ENCODE measurements at regions not wholly inside any gene's neighbourhood (a gene's known extent, or its start where the extent isn't known, plus 50 kb on each side); places are given as distances from the start of the nearest gene placed in this dataset.

DNA sequence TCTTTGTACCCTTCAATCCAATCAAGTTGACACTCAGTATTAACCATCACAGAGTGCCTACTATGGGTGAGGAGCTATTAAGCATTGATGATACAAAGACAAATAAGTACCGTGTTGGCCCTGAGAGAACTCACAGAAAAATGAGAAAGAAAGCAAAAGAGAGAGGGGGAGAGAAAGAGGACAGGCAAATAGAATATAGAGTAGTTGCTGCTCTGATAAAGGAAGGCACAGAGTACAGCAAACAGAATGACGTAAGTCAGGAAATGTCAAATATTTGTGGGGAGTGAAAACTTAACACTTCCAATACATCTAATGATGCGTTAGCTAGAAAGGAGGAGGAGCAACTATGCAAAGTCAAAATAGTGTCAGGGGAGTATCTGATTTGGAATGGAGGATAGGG, 320.6 kb upstream of the KCNH8 start:
- Histone ChIP-seq H3K4me1 (ENCODE audit: control insufficient read depth in 1 of 2, insufficient read depth in 2 of 2, low read length in 2 of 2) (no peaks in the 10 kb centered on the region), H2AK5ac (ENCODE audit: low read length) (no peak overlapping the region), H4K91ac (ENCODE audit: low read depth, low read length) (no peak overlapping the region), H4K12ac (ENCODE audit: low read depth, low read length) (no peak overlapping the region), H3K4me3 (ENCODE audit: low read depth, low read length) (no peak overlapping the region), H4K8ac (ENCODE audit: low read depth, low read length) (no peak overlapping the region), H3K4ac (ENCODE audit: low read depth, low read length) (no peak overlapping the region), H2BK120ac (ENCODE audit: insufficient read depth, low read length, poor library complexity) (no peak overlapping the region), H3K27me3 (ENCODE audit: insufficient read depth, low read length) (no peaks in the 10 kb centered on the region), H3K79me1 (ENCODE audit: low read length) (no peaks in the 10 kb centered on the region), H3K36me3 (ENCODE audit: control insufficient read depth in 1 of 2, insufficient read depth in 2 of 2, low read length in 2 of 2) (no peaks in the 10 kb centered on the region), H3K9ac (ENCODE audit: low read length) (no peak overlapping the region), H2BK5ac (ENCODE audit: low read depth, low read length, poor library complexity) (no peak overlapping the region), H2AFZ (ENCODE audit: insufficient read depth, low read length, poor library complexity) (no peak overlapping the region), H3K9me3 (ENCODE audit: insufficient read depth, low read depth, low read length) (no peaks in the 10 kb centered on the region), H3K79me2 (ENCODE audit: control insufficient read depth, insufficient read depth, low read length, poor library complexity) (no peaks in the 10 kb centered on the region), H3K27ac (ENCODE audit: low read depth, low read length) (no peak overlapping the region), H3K14ac (ENCODE audit: low read length) (no peak overlapping the region), H2BK12ac (ENCODE audit: low read length) (no peak overlapping the region), H3K23ac (ENCODE audit: low read length) (no peak overlapping the region), H3K18ac (ENCODE audit: low read length) (no peak overlapping the region), H3K4me2 (ENCODE audit: low read length) (no peak overlapping the region)
- no peak for DNase-seq
- WGBS (ENCODE audit: extremely low coverage, insufficient coverage, insufficient read length) = no CpG with 5 or more reads among the region's 3 CpGs

DNA sequence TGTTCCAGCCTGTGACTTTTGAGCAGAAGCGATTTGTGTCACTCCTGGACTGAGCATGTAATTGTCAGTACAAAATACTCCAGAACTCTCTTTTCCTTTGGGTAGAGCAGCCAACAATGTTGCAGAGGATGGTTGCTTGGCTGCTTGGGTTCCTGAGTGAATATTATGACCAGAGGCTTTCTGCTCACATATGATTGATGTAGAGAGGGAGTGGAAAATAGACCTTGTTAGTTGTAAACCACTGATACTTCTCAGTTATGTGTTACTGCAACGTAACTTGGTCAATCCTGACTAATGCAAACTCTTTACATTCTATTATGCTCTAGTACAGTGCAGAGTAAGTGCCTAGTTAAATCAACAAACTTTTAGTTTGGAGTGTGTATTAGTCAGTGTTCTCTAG, 322.6 kb upstream of the KCNH8 start:
- Histone ChIP-seq H4K8ac (ENCODE audit: low read depth, low read length) (no peak overlapping the region), H2BK120ac (ENCODE audit: insufficient read depth, low read length, poor library complexity) (no peak overlapping the region), H3K9ac (ENCODE audit: low read length) (no peak overlapping the region), H4K12ac (ENCODE audit: low read depth, low read length) (no peak overlapping the region), H3K4me2 (ENCODE audit: low read length) (no peak overlapping the region), H3K18ac (ENCODE audit: low read length) (no peak overlapping the region), H3K4me1 (ENCODE audit: control insufficient read depth in 1 of 2, insufficient read depth in 2 of 2, low read length in 2 of 2) (no peaks in the 10 kb centered on the region), H3K79me1 (ENCODE audit: low read length) (no peaks in the 10 kb centered on the region), H2BK5ac (ENCODE audit: low read depth, low read length, poor library complexity) (no peak overlapping the region), H3K9me3 (ENCODE audit: insufficient read depth, low read depth, low read length) (no peaks in the 10 kb centered on the region), H3K4ac (ENCODE audit: low read depth, low read length) (no peak overlapping the region), H2BK12ac (ENCODE audit: low read length) (no peak overlapping the region), H4K91ac (ENCODE audit: low read depth, low read length) (no peak overlapping the region), H2AK5ac (ENCODE audit: low read length) (no peak overlapping the region), H3K14ac (ENCODE audit: low read length) (no peak overlapping the region), H3K27me3 (ENCODE audit: insufficient read depth, low read length) (no peaks in the 10 kb centered on the region), H3K4me3 (ENCODE audit: low read depth, low read length) (no peak overlapping the region), H3K36me3 (ENCODE audit: control insufficient read depth in 1 of 2, insufficient read depth in 2 of 2, low read length in 2 of 2) (no peaks in the 10 kb centered on the region), H2AFZ (ENCODE audit: insufficient read depth, low read length, poor library complexity) (no peak overlapping the region), H3K23ac (ENCODE audit: low read length) (no peak overlapping the region), H3K79me2 (ENCODE audit: control insufficient read depth, insufficient read depth, low read length, poor library complexity) (no peaks in the 10 kb centered on the region), H3K27ac (ENCODE audit: low read depth, low read length) (no peak overlapping the region)
- no peak for DNase-seq
- no CpG with 5 or more reads among the region's 2 CpGs for WGBS (ENCODE audit: extremely low coverage, insufficient coverage, insufficient read length)

DNA sequence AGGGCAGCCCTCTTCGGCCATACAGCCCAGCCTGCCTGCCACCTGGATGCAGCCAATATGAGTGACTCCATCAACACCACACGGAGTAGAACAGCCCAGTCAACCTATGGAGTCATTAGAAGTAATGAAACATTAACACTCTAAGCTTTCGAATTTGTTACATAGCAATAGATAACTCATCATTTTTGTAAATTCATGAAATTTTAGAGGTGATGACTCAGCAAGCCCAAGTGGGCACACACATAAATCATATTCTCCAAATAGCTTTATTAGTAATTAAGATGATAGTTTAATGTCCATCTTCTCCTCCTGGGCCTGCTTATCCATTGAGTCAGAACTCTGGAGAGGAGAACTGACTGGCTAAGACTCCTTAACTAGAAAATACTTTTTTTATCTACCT, 335.0 kb upstream of the KCNH8 start:
- Histone ChIP-seq H4K8ac (ENCODE audit: low read depth, low read length) (no peak overlapping the region), H3K18ac (ENCODE audit: low read length) (no peak overlapping the region), H3K4me3 (ENCODE audit: low read depth, low read length) (no peak overlapping the region), H3K4me2 (ENCODE audit: low read length) (no peak overlapping the region), H2AFZ (ENCODE audit: insufficient read depth, low read length, poor library complexity) (no peak overlapping the region), H3K79me1 (ENCODE audit: low read length) (no peaks in the 10 kb centered on the region), H2BK12ac (ENCODE audit: low read length) (no peak overlapping the region), H3K4ac (ENCODE audit: low read depth, low read length) (no peak overlapping the region), H3K36me3 (ENCODE audit: control insufficient read depth in 1 of 2, insufficient read depth in 2 of 2, low read length in 2 of 2) (no peaks in the 10 kb centered on the region), H4K12ac (ENCODE audit: low read depth, low read length) (no peak overlapping the region), H2AK5ac (ENCODE audit: low read length) (no peak overlapping the region), H3K9ac (ENCODE audit: low read length) (no peak overlapping the region), H2BK5ac (ENCODE audit: low read depth, low read length, poor library complexity) (no peak overlapping the region), H3K14ac (ENCODE audit: low read length) (no peak overlapping the region), H3K79me2 (ENCODE audit: control insufficient read depth, insufficient read depth, low read length, poor library complexity) (no peaks in the 10 kb centered on the region), H4K91ac (ENCODE audit: low read depth, low read length) (no peak overlapping the region), H3K4me1 (ENCODE audit: control insufficient read depth in 1 of 2, insufficient read depth in 2 of 2, low read length in 2 of 2) (no peaks in the 10 kb centered on the region), H3K27me3 (ENCODE audit: insufficient read depth, low read length) (no peaks in the 10 kb centered on the region), H2BK120ac (ENCODE audit: insufficient read depth, low read length, poor library complexity) (no peak overlapping the region), H3K23ac (ENCODE audit: low read length) (no peak overlapping the region), H3K27ac (ENCODE audit: low read depth, low read length) (no peak overlapping the region), H3K9me3 (ENCODE audit: insufficient read depth, low read depth, low read length) (no peaks in the 10 kb centered on the region)
- WGBS (ENCODE audit: extremely low coverage, insufficient coverage, insufficient read length) = no CpG with 5 or more reads among the region's 3 CpGs
- no peak for DNase-seq

DNA sequence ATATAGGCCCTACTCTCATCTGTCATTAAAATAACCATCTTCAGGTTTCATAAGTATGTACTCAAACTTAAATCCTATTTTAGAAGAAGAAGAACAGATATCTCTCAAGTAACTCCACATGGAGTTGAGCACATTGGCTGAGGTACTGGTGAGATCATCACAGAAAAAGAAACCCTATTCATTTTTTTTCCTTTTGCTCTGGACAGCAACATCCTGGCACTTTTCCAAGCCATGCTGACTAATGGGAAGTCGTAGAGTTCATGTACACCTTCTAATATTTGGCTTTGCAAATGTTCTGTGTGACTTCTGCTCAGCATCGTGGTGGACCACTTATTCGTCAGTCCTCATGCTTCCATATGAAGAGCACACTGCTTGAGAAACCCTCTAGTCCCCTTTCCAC, 336.0 kb upstream of the KCNH8 start:
- Histone ChIP-seq H3K79me1 (ENCODE audit: low read length) (no peaks in the 10 kb centered on the region), H2BK12ac (ENCODE audit: low read length) (no peak overlapping the region), H3K4me2 (ENCODE audit: low read length) (no peak overlapping the region), H3K23ac (ENCODE audit: low read length) (no peak overlapping the region), H3K4me3 (ENCODE audit: low read depth, low read length) (no peak overlapping the region), H3K9ac (ENCODE audit: low read length) (no peak overlapping the region), H3K27me3 (ENCODE audit: insufficient read depth, low read length) (no peaks in the 10 kb centered on the region), H2BK120ac (ENCODE audit: insufficient read depth, low read length, poor library complexity) (no peak overlapping the region), H3K79me2 (ENCODE audit: control insufficient read depth, insufficient read depth, low read length, poor library complexity) (no peaks in the 10 kb centered on the region), H3K4ac (ENCODE audit: low read depth, low read length) (no peak overlapping the region), H3K27ac (ENCODE audit: low read depth, low read length) (no peak overlapping the region), H2AFZ (ENCODE audit: insufficient read depth, low read length, poor library complexity) (no peak overlapping the region), H2AK5ac (ENCODE audit: low read length) (no peak overlapping the region), H4K12ac (ENCODE audit: low read depth, low read length) (no peak overlapping the region), H2BK5ac (ENCODE audit: low read depth, low read length, poor library complexity) (no peak overlapping the region), H4K91ac (ENCODE audit: low read depth, low read length) (no peak overlapping the region), H3K36me3 (ENCODE audit: control insufficient read depth in 1 of 2, insufficient read depth in 2 of 2, low read length in 2 of 2) (no peaks in the 10 kb centered on the region), H3K18ac (ENCODE audit: low read length) (no peak overlapping the region), H3K9me3 (ENCODE audit: insufficient read depth, low read depth, low read length) (no peaks in the 10 kb centered on the region), H3K4me1 (ENCODE audit: control insufficient read depth in 1 of 2, insufficient read depth in 2 of 2, low read length in 2 of 2) (no peaks in the 10 kb centered on the region), H4K8ac (ENCODE audit: low read depth, low read length) (no peak overlapping the region), H3K14ac (ENCODE audit: low read length) (no peak overlapping the region)
- no peak for DNase-seq
- no CpG with 5 or more reads among the region's 3 CpGs for WGBS (ENCODE audit: extremely low coverage, insufficient coverage, insufficient read length)

DNA sequence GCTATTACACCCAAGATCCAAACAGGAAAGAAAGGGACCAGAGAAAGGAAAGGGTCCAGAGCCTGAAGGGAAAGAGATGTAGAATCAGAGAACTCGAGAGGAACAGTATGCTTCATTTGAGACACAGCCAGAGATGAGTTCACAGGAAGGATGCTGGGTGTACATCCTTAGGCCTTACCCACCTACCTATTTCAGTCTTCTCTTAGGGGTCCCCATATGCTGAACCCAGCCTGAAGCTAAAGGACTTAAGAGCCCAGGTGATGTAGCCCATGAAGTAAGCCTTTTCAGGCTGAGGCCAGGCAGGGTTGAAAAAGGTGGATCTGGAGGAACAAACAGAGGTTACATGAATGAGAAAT, 338.0 kb upstream of the KCNH8 start:
- Histone ChIP-seq H4K12ac (ENCODE audit: low read depth, low read length) (no peak overlapping the region), H4K8ac (ENCODE audit: low read depth, low read length) (no peak overlapping the region), H2AK5ac (ENCODE audit: low read length) (no peak overlapping the region), H3K4ac (ENCODE audit: low read depth, low read length) (no peak overlapping the region), H2AFZ (ENCODE audit: insufficient read depth, low read length, poor library complexity) (no peak overlapping the region), H2BK12ac (ENCODE audit: low read length) (no peak overlapping the region), H2BK5ac (ENCODE audit: low read depth, low read length, poor library complexity) (no peak overlapping the region), H3K14ac (ENCODE audit: low read length) (no peak overlapping the region), H3K18ac (ENCODE audit: low read length) (no peak overlapping the region), H2BK120ac (ENCODE audit: insufficient read depth, low read length, poor library complexity) (no peak overlapping the region), H3K4me1 (ENCODE audit: control insufficient read depth in 1 of 2, insufficient read depth in 2 of 2, low read length in 2 of 2) (no peaks in the 10 kb centered on the region), H3K4me2 (ENCODE audit: low read length) (no peak overlapping the region), H3K4me3 (ENCODE audit: low read depth, low read length) (no peak overlapping the region), H3K27ac (ENCODE audit: low read depth, low read length) (no peak overlapping the region), H3K9ac (ENCODE audit: low read length) (no peak overlapping the region), H3K36me3 (ENCODE audit: control insufficient read depth in 1 of 2, insufficient read depth in 2 of 2, low read length in 2 of 2) (no peaks in the 10 kb centered on the region), H4K91ac (ENCODE audit: low read depth, low read length) (no peak overlapping the region), H3K23ac (ENCODE audit: low read length) (no peak overlapping the region), H3K79me2 (ENCODE audit: control insufficient read depth, insufficient read depth, low read length, poor library complexity) (no peaks in the 10 kb centered on the region), H3K9me3 (ENCODE audit: insufficient read depth, low read depth, low read length) (no peaks in the 10 kb centered on the region), H3K79me1 (ENCODE audit: low read length) (no peaks in the 10 kb centered on the region), H3K27me3 (ENCODE audit: insufficient read depth, low read length) (no peaks in the 10 kb centered on the region)
- no peak for DNase-seq
- no CpG with 5 or more reads among the region's 1 CpG for WGBS (ENCODE audit: extremely low coverage, insufficient coverage, insufficient read length)
